ENCODE measurements at regions not wholly inside any gene's neighbourhood (a gene's known extent, or its start where the extent isn't known, plus 50 kb on each side); places are given as distances from the start of the nearest gene placed in this dataset.

GRCh38 chr11:37512156-37512780 lies 914.2 kb upstream of the RAG2 start:
- no peak for TF ChIP-seq CTCF (IDR thresholded peaks at IDR 0.05; ENCODE audit: insufficient read depth, low read length)
- no peak for TF ChIP-seq POLR2AphosphoS5 (IDR thresholded peaks at IDR 0.05; ENCODE audit: low read depth)
- no peak for TF ChIP-seq GABPA (IDR thresholded peaks at IDR 0.05; ENCODE audit: low read depth)
- TF ChIP-seq REST (IDR thresholded peaks at IDR 0.05; ENCODE audit: insufficient replicate concordance, low read depth) = no peak

All from HL-60 (cell line).